ENCODE measurements at regions not wholly inside any gene's neighbourhood (a gene's known extent, or its start where the extent isn't known, plus 50 kb on each side); places are given as distances from the start of the nearest gene placed in this dataset.

- H3K27me3 ChIP-seq (ENCODE audit: insufficient read depth, low read length): no peaks in the 10 kb centered on the region
- peaks cover 15% of the 10 kb centered on the region for H3K4me1 ChIP-seq (ENCODE audit: insufficient read depth, low read length)
- no peak overlapping the region for H3K4me3 ChIP-seq (ENCODE audit: low read length)
Observed at GRCh38 chr17:71039391-71039790, 870.1 kb downstream of the KCNJ2 start.

GRCh38 chr17:71052971-71053370 lies 883.6 kb downstream of the KCNJ2 start:
- no peaks in the 10 kb centered on the region for H3K9me3 ChIP-seq (ENCODE audit: low read length)
- H2AFZ ChIP-seq (ENCODE audit: low read depth, low read length): no peak overlapping the region
- H3K36me3 ChIP-seq (ENCODE audit: insufficient read depth, low read length): no peaks in the 10 kb centered on the region
- no peak overlapping the region for H3K4me3 ChIP-seq (ENCODE audit: low read length)
- no peaks in the 10 kb centered on the region for H3K27me3 ChIP-seq (ENCODE audit: insufficient read depth, low read length)
- no peaks in the 10 kb centered on the region for H3K4me1 ChIP-seq (ENCODE audit: insufficient read depth, low read length)

More at GRCh38 chr17:71039391-71039790, 870.1 kb downstream of the KCNJ2 start:
- no peak overlapping the region for H2AFZ ChIP-seq (ENCODE audit: low read depth, low read length)
- no peaks in the 10 kb centered on the region for H3K36me3 ChIP-seq (ENCODE audit: insufficient read depth, low read length)
- H3K9me3 ChIP-seq (ENCODE audit: low read length): no peaks in the 10 kb centered on the region

- Histone ChIP-seq H2AFZ (ENCODE audit: low read depth, low read length) (no peak overlapping the region), H3K4me1 (ENCODE audit: insufficient read depth, low read length) (no peaks in the 10 kb centered on the region), H3K27me3 (ENCODE audit: insufficient read depth, low read length) (no peaks in the 10 kb centered on the region), H3K36me3 (ENCODE audit: insufficient read depth, low read length) (no peaks in the 10 kb centered on the region), H3K9me3 (ENCODE audit: low read length) (no peaks in the 10 kb centered on the region), H3K4me3 (ENCODE audit: low read length) (no peak overlapping the region)
Observed at GRCh38 chr17:71055128-71055527, 885.8 kb downstream of the KCNJ2 start.

GRCh38 chr17:71057448-71057847 lies 888.1 kb downstream of the KCNJ2 start:
- Histone ChIP-seq H3K36me3 (ENCODE audit: insufficient read depth, low read length) (no peaks in the 10 kb centered on the region), H3K27me3 (ENCODE audit: insufficient read depth, low read length) (no peaks in the 10 kb centered on the region), H3K9me3 (ENCODE audit: low read length) (no peaks in the 10 kb centered on the region), H2AFZ (ENCODE audit: low read depth, low read length) (no peak overlapping the region), H3K4me1 (ENCODE audit: insufficient read depth, low read length) (no peaks in the 10 kb centered on the region), H3K4me3 (ENCODE audit: low read length) (no peak overlapping the region)

- Histone ChIP-seq H3K9me3 (ENCODE audit: low read length) (no peaks in the 10 kb centered on the region), H3K4me3 (ENCODE audit: low read length) (no peak overlapping the region), H3K4me1 (ENCODE audit: insufficient read depth, low read length) (no peaks in the 10 kb centered on the region), H3K27me3 (ENCODE audit: insufficient read depth, low read length) (no peaks in the 10 kb centered on the region), H2AFZ (ENCODE audit: low read depth, low read length) (no peak overlapping the region), H3K36me3 (ENCODE audit: insufficient read depth, low read length) (no peaks in the 10 kb centered on the region)
Observed at GRCh38 chr17:71057938-71058337, 888.6 kb downstream of the KCNJ2 start.

GRCh38 chr17:71063127-71063526 lies 893.8 kb downstream of the KCNJ2 start:
- H2AFZ ChIP-seq (ENCODE audit: low read depth, low read length): no peak overlapping the region
- no peak overlapping the region for H3K4me3 ChIP-seq (ENCODE audit: low read length)
- no peaks in the 10 kb centered on the region for H3K4me1 ChIP-seq (ENCODE audit: insufficient read depth, low read length)
- no peaks in the 10 kb centered on the region for H3K36me3 ChIP-seq (ENCODE audit: insufficient read depth, low read length)
- H3K27me3 ChIP-seq (ENCODE audit: insufficient read depth, low read length): no peaks in the 10 kb centered on the region
- no peaks in the 10 kb centered on the region for H3K9me3 ChIP-seq (ENCODE audit: low read length)

- H3K9me3 ChIP-seq (ENCODE audit: low read length): no peaks in the 10 kb centered on the region
- no peaks in the 10 kb centered on the region for H3K36me3 ChIP-seq (ENCODE audit: insufficient read depth, low read length)
- H3K4me1 ChIP-seq (ENCODE audit: insufficient read depth, low read length): no peaks in the 10 kb centered on the region
- no peak overlapping the region for H3K4me3 ChIP-seq (ENCODE audit: low read length)
- no peaks in the 10 kb centered on the region for H3K27me3 ChIP-seq (ENCODE audit: insufficient read depth, low read length)
- H2AFZ ChIP-seq (ENCODE audit: low read depth, low read length): no peak overlapping the region
Observed at GRCh38 chr17:71063559-71063958, 894.2 kb downstream of the KCNJ2 start.

- Histone ChIP-seq H3K4me1 (ENCODE audit: insufficient read depth, low read length) (no peaks in the 10 kb centered on the region), H3K36me3 (ENCODE audit: insufficient read depth, low read length) (no peaks in the 10 kb centered on the region), H2AFZ (ENCODE audit: low read depth, low read length) (no peak overlapping the region), H3K4me3 (ENCODE audit: low read length) (no peak overlapping the region), H3K9me3 (ENCODE audit: low read length) (no peaks in the 10 kb centered on the region), H3K27me3 (ENCODE audit: insufficient read depth, low read length) (no peaks in the 10 kb centered on the region)
Observed at GRCh38 chr17:71067669-71068407, 898.5 kb downstream of the KCNJ2 start.

GRCh38 chr17:71068408-71068750 lies 899.0 kb downstream of the KCNJ2 start:
- no peak overlapping the region for H3K4me3 ChIP-seq (ENCODE audit: low read length)
- H3K4me1 ChIP-seq (ENCODE audit: insufficient read depth, low read length): no peaks in the 10 kb centered on the region
- no peaks in the 10 kb centered on the region for H3K9me3 ChIP-seq (ENCODE audit: low read length)
- H2AFZ ChIP-seq (ENCODE audit: low read depth, low read length): no peak overlapping the region
- H3K36me3 ChIP-seq (ENCODE audit: insufficient read depth, low read length): no peaks in the 10 kb centered on the region
- H3K27me3 ChIP-seq (ENCODE audit: insufficient read depth, low read length): no peaks in the 10 kb centered on the region

- Histone ChIP-seq H2AFZ (ENCODE audit: low read depth, low read length) (no peak overlapping the region), H3K4me1 (ENCODE audit: insufficient read depth, low read length) (no peaks in the 10 kb centered on the region), H3K27me3 (ENCODE audit: insufficient read depth, low read length) (no peaks in the 10 kb centered on the region), H3K9me3 (ENCODE audit: low read length) (no peaks in the 10 kb centered on the region), H3K36me3 (ENCODE audit: insufficient read depth, low read length) (no peaks in the 10 kb centered on the region), H3K4me3 (ENCODE audit: low read length) (no peak overlapping the region)
Observed at GRCh38 chr17:71071041-71071440, 901.7 kb downstream of the KCNJ2 start.

GRCh38 chr17:71071837-71072236 lies 902.5 kb downstream of the KCNJ2 start:
- Histone ChIP-seq H3K27me3 (ENCODE audit: insufficient read depth, low read length) (no peaks in the 10 kb centered on the region), H3K36me3 (ENCODE audit: insufficient read depth, low read length) (no peaks in the 10 kb centered on the region), H2AFZ (ENCODE audit: low read depth, low read length) (no peak overlapping the region), H3K9me3 (ENCODE audit: low read length) (no peaks in the 10 kb centered on the region), H3K4me1 (ENCODE audit: insufficient read depth, low read length) (no peaks in the 10 kb centered on the region), H3K4me3 (ENCODE audit: low read length) (no peak overlapping the region)

- no peaks in the 10 kb centered on the region for H3K4me1 ChIP-seq (ENCODE audit: insufficient read depth, low read length)
- H2AFZ ChIP-seq (ENCODE audit: low read depth, low read length): no peak overlapping the region
- H3K4me3 ChIP-seq (ENCODE audit: low read length): no peak overlapping the region
- no peaks in the 10 kb centered on the region for H3K27me3 ChIP-seq (ENCODE audit: insufficient read depth, low read length)
- no peaks in the 10 kb centered on the region for H3K36me3 ChIP-seq (ENCODE audit: insufficient read depth, low read length)
- H3K9me3 ChIP-seq (ENCODE audit: low read length): peaks cover 2% of the 10 kb centered on the region
Observed at GRCh38 chr17:71080937-71081336, 911.6 kb downstream of the KCNJ2 start.

- Histone ChIP-seq H3K4me3 (ENCODE audit: low read length) (no peak overlapping the region), H3K27me3 (ENCODE audit: insufficient read depth, low read length) (no peaks in the 10 kb centered on the region), H3K4me1 (ENCODE audit: insufficient read depth, low read length) (no peaks in the 10 kb centered on the region), H2AFZ (ENCODE audit: low read depth, low read length) (no peak overlapping the region), H3K36me3 (ENCODE audit: insufficient read depth, low read length) (no peaks in the 10 kb centered on the region), H3K9me3 (ENCODE audit: low read length) (peaks cover 2% of the 10 kb centered on the region)
Observed at GRCh38 chr17:71081666-71082065, 912.3 kb downstream of the KCNJ2 start.

- Histone ChIP-seq H3K4me3 (ENCODE audit: low read length) (no peak overlapping the region), H2AFZ (ENCODE audit: low read depth, low read length) (no peak overlapping the region), H3K27me3 (ENCODE audit: insufficient read depth, low read length) (no peaks in the 10 kb centered on the region), H3K36me3 (ENCODE audit: insufficient read depth, low read length) (no peaks in the 10 kb centered on the region), H3K9me3 (ENCODE audit: low read length) (peaks cover 1% of the 10 kb centered on the region), H3K4me1 (ENCODE audit: insufficient read depth, low read length) (no peaks in the 10 kb centered on the region)
Observed at GRCh38 chr17:71084219-71084618, 914.9 kb downstream of the KCNJ2 start.
